ENCODE measurements at regions not wholly inside any gene's neighbourhood (a gene's known extent, or its start where the extent isn't known, plus 50 kb on each side); places are given as distances from the start of the nearest gene placed in this dataset.
"Not testable (repeated sequence)": the region's sequence is repeated elsewhere in the genome, so short reads cannot be mapped to it uniquely, and the experiment has no call there.

DNA sequence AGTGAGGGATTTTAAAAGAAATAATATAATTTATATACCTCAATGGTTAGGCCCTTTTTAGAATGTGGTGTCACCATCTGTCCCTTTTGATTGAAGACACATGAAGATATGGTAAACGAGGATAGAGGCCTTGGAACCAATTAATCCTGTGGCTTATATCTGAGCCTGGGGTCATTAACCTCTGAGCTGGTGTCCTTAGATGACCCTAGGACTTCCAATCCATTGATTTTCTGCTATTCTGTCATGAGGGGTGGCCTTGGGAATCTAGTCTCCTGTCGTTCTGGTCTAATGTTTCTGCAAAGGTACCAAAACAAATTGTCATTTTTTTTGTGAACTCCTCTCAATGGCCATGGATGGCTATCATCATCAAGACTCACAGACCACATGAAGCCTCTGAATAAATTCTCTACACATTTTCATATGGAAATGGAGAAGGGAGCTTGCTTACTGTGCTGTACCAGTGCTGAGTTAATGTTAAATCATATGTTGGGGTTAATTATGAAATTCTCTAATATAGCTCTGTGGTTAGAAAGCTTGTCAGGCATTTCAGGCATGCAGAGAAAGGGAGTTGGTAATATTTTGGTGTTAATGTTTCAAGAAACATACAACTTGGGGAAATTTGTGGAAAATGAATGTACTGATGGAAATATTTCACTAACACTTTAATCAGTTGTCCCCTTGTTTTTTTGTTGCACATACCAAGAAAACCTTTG is 204.2 kb upstream of the IL15 start:
- in situ Hi-C loops (cut with MboI; ENCODE audit: low pct_unique_long_range_greater_than_20kb, low sequenced_read_pairs) = no loop called here
- DNase-seq = no peak

GRCh38 chr4:141435446-141436225 is 200.7 kb upstream of the IL15 start:
- no peak for DNase-seq
- in situ Hi-C loops (cut with MboI; ENCODE audit: low pct_unique_long_range_greater_than_20kb, low sequenced_read_pairs) = no loop called here

- in situ Hi-C loops (cut with MboI; ENCODE audit: low pct_unique_long_range_greater_than_20kb, low sequenced_read_pairs) = no loop called here
Observed at GRCh38 chr4:141439223-141439622, 197.2 kb upstream of the IL15 start.

DNA sequence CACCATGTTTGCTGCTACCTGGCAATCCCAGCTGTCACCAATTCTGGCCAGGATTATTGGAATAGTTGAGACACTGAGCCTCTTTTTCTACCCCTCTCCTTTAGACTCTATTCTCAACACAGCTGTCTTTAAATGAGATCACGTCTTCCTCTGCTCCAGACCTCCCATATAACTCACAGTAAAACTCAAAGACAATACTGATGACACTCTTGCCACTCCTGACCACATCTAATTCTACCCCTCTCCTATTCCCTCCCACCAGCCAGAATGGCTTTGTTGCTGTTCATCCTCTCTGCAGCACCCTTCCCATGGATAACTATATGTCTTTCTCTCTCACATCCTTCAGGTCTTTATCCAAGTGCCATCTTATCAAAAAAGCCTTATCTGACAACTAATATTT is 188.6 kb upstream of the IL15 start:
- DNase-seq = no peak
- in situ Hi-C loops (cut with MboI; ENCODE audit: low pct_unique_long_range_greater_than_20kb, low sequenced_read_pairs) = no loop called here

More at GRCh38 chr4:141439223-141439622, 197.2 kb upstream of the IL15 start:
- no peak for DNase-seq

DNA sequence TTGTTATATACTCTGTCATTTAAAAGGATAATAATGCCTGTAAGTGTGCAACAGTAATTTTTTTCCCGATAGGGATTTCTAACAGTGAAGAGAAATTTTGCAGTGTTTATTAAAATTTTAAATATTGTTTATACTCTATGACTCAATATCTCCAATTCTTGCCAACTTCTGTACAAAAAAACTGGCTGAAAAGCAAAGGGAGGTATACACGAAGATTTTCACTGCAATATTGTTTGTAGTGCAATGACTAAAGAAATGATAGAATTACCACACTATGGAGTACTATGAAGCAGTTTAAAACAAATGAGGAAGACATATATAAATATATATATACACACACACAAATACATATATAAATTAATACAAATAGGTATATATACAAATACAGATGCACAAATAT is 187.9 kb upstream of the IL15 start:
- no peak for DNase-seq
- in situ Hi-C loops (cut with MboI; ENCODE audit: low pct_unique_long_range_greater_than_20kb, low sequenced_read_pairs) = no loop called here

DNA sequence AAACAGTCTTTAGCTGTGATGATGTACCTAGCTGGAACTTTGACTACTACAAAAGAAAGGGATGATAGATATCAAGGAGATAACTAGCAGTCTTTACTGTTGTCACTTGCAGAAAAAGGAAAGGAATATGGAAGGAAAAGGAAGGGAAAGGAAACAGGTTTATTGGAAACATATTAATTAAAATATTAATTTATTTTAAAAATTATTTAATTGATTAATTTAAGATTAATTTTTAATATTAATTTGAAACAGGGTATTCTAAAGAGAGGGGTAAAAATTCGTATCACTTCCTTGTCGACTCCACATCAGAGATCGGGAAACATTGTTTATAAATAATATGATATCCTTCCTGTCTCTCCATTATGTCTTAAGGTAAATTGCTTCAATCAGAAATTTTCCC is 186.5 kb upstream of the IL15 start:
- no peak for DNase-seq
- in situ Hi-C loops (cut with MboI; ENCODE audit: low pct_unique_long_range_greater_than_20kb, low sequenced_read_pairs) = no loop called here

GRCh38 chr4:141455651-141456050 is 180.7 kb upstream of the IL15 start:
- no peak for DNase-seq
- in situ Hi-C loops (cut with MboI; ENCODE audit: low pct_unique_long_range_greater_than_20kb, low sequenced_read_pairs) = no loop called here

DNA sequence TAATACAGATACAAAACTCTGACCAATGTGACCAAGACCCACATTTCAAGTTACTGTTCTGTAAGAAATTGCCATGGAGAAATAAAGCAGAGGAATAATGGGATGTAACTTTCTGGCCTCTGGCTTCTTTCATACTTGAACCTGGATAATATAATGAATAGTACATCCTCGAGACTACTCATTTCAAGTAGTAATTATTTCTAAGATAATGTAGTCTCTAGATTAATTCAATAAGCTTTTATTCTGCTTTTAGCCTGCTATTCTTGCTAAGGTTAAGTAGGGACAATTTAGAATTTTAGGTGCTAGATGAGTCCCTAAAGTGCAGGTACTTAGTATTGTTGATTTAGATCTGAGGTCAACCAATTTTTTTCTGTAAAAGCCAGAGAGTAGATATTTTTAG is 178.7 kb upstream of the IL15 start:
- no peak for DNase-seq
- in situ Hi-C loops (cut with MboI; ENCODE audit: low pct_unique_long_range_greater_than_20kb, low sequenced_read_pairs) = no loop called here

DNA sequence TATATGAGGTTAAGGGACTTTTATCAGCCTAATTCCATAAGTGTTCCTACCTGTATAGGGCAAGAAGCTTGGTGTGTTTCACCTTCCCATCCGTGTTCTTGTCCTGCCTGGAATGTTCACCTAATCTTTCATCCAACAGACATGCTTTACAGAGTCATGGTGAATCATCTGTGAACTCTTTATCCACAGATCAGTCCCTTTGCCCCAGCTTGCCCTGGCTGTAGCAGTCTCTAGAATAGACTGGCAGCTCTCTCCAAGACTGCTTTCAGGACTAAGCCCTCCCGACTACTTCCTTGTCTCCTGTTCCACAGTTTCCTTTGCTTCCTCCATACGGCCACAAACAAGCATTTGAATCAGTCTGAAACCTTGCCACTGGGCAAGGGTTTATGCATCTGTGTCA is 177.9 kb upstream of the IL15 start:
- DNase-seq = no peak

DNA sequence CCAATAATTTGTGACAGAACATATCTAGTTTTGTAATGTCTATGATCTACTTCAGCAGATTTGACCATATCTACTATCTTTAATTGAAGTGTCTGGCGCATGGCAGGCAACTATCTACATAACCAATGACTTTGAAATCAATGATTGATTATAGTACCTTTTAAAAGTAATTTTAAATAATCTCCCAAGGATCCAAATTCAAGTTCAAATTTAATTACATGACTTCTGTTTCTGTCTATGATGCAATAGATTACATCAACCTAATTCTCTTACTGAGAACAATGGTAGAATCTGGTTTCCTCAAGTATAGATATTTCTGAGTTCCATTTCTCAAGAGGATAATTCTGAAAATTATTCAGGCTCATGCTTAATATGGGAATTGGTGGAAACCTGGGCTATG is 177.4 kb upstream of the IL15 start:
- no peak for DNase-seq
- in situ Hi-C loops (cut with MboI; ENCODE audit: low pct_unique_long_range_greater_than_20kb, low sequenced_read_pairs) = no loop called here

More for the DNA sequence above, 177.9 kb upstream of the IL15 start:
- in situ Hi-C loops (cut with MboI; ENCODE audit: low pct_unique_long_range_greater_than_20kb, low sequenced_read_pairs) = no loop called here

DNA sequence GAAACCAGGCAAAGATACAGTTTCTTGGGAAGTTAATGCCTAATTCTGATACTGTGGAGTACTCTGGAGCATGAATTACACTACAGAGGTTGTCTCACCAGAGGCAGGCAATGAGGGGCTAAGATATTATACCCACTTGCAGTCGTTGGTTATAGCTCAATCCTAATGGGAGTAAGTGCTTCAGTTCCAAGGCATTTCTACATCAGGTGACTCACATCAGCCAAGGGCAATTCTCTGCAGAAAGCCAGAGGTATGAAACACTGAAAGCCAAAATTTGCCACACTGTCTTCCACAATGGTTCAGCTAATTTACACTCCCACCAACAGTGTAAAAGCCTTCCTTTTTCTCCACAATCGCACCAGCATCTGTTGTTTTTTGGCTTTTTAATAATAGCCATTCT is 174.0 kb upstream of the IL15 start:
- DNase-seq = no peak
- in situ Hi-C loops (cut with MboI; ENCODE audit: low pct_unique_long_range_greater_than_20kb, low sequenced_read_pairs) = no loop called here

DNA sequence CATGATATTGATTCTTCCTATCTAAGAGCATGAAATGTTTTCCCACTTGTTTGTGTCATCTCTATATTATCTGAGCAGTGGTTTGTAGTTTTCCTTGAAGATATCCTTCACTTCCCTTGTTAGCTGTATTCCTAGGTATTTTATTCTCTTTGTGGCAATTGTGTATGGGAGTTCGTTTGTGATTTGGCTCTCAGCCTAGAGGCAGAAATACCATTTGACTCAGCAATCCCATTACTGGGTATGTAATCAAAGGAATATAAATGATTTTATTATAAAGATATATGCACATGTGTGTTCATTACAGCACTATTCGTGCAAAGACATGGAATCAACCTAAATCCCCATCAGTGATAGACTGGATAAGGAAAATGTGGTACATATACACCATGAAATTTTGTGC is 172.7 kb upstream of the IL15 start:
- no peak for DNase-seq
- in situ Hi-C loops (cut with MboI; ENCODE audit: low pct_unique_long_range_greater_than_20kb, low sequenced_read_pairs) = no loop called here

DNA sequence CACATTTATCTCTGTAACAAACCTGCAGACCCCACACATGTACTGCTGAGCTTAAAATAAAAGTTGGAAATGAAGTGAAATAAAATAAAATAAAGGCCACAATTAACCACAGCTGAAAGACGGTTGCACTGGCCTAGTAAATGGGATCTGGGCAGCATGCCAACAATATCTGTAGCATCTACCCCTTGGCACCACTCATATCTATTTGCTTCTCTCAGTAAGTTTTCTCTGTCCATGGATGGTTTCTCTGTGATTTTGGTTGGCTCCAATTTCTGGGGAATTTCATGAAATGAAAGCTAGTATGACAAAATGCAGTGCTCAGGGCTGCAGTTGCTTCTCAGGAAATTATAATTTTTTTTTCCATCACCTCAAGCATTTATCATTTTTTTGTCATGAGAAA is 172.0 kb upstream of the IL15 start:
- in situ Hi-C loops (cut with MboI; ENCODE audit: low pct_unique_long_range_greater_than_20kb, low sequenced_read_pairs) = no loop called here
- no peak for DNase-seq

GRCh38 chr4:141465171-141465570 is 171.2 kb upstream of the IL15 start:
- in situ Hi-C loops (cut with MboI; ENCODE audit: low pct_unique_long_range_greater_than_20kb, low sequenced_read_pairs) = no loop called here
- DNase-seq = no peak

DNA sequence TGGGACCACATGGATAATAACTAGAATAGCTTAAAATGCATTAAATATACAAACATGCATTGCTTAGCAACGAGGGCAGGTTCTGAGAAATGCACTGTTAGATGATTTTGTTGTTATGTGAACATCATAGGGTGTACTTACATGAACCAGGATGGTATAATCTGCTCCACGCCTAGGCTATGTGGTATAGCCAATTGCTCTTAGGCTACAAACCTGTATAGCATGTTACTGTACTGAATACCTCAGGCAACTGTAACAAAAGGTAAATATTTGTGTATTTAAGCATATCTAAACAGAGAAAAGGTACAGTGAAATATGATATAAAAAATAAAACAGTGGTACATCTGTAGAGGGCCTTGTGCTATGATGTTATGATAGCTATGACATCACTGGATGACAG is 169.2 kb upstream of the IL15 start:
- in situ Hi-C loops (cut with MboI; ENCODE audit: low pct_unique_long_range_greater_than_20kb, low sequenced_read_pairs) = no loop called here

GRCh38 chr4:141469392-141469791 is 167.0 kb upstream of the IL15 start:
- in situ Hi-C loops (cut with MboI; ENCODE audit: low pct_unique_long_range_greater_than_20kb, low sequenced_read_pairs) = no loop called here
- DNase-seq = no peak

More for the DNA sequence above, 169.2 kb upstream of the IL15 start:
- no peak for DNase-seq

- DNase-seq = no peak
- in situ Hi-C loops (cut with MboI; ENCODE audit: low pct_unique_long_range_greater_than_20kb, low sequenced_read_pairs) = no loop called here
Observed at GRCh38 chr4:141473026-141473540, 163.3 kb upstream of the IL15 start.

DNA sequence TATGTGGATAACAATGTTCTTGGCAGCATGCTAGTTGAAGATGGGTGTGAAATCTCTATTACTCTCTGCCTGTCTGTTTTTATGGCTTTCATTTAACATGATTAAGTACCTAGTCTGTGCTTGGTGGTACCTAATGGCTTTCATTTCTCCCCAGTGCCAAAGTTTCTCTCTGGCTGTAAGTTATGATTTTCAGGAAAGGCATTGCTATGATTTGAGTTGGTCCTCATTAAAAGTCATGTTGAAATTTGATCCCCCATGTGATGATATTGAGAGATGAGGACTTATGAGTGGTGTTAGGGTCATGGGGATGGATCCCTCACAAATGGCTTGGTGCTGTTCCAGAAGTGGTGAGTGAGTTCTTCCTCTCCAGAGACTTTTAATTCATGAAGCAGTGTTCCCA is 162.4 kb upstream of the IL15 start:
- DNase-seq = no peak
- in situ Hi-C loops (cut with MboI; ENCODE audit: low pct_unique_long_range_greater_than_20kb, low sequenced_read_pairs) = no loop called here

GRCh38 chr4:141480950-141481349 is 155.4 kb upstream of the IL15 start:
- in situ Hi-C loops (cut with MboI; ENCODE audit: low pct_unique_long_range_greater_than_20kb, low sequenced_read_pairs) = no loop called here
- DNase-seq = no peak

GRCh38 chr4:141484298-141484697 is 152.1 kb upstream of the IL15 start:
- in situ Hi-C loops (cut with MboI; ENCODE audit: low pct_unique_long_range_greater_than_20kb, low sequenced_read_pairs); DNase-seq: not testable (repeated sequence)
